ENCODE measurements at regions not wholly inside any gene's neighbourhood (a gene's known extent, or its start where the extent isn't known, plus 50 kb on each side); places are given as distances from the start of the nearest gene placed in this dataset.

DNA sequence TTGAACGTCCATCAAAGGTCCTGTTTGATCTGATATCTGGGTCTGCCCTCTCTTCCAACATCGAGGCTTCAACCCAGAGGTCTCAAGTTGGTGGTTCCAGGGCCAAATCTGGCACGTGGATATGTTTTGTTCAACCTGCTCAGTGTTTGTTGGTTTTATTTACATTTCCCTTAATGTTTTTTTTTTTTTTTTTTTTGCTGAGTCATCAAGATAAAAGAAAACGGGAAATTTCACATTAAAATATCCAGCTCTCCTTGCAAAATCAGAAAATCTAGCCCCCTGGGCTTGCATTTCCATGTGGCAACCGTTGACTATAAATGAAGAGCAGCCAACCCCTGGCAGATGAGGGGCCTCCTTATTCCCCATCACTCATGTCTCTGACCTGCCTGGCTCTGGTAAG lies 765.6 kb upstream of the TBX3 start:
- H3K4me3 ChIP-seq (ENCODE audit: low read depth in 1 of 3, low read length in 3 of 3): no peak overlapping the region
- no peaks in the 10 kb centered on the region for H3K9me3 ChIP-seq (ENCODE audit: control insufficient read depth in 4 of 4, low read length in 3 of 4)
- TF ChIP-seq, protein P1, sequence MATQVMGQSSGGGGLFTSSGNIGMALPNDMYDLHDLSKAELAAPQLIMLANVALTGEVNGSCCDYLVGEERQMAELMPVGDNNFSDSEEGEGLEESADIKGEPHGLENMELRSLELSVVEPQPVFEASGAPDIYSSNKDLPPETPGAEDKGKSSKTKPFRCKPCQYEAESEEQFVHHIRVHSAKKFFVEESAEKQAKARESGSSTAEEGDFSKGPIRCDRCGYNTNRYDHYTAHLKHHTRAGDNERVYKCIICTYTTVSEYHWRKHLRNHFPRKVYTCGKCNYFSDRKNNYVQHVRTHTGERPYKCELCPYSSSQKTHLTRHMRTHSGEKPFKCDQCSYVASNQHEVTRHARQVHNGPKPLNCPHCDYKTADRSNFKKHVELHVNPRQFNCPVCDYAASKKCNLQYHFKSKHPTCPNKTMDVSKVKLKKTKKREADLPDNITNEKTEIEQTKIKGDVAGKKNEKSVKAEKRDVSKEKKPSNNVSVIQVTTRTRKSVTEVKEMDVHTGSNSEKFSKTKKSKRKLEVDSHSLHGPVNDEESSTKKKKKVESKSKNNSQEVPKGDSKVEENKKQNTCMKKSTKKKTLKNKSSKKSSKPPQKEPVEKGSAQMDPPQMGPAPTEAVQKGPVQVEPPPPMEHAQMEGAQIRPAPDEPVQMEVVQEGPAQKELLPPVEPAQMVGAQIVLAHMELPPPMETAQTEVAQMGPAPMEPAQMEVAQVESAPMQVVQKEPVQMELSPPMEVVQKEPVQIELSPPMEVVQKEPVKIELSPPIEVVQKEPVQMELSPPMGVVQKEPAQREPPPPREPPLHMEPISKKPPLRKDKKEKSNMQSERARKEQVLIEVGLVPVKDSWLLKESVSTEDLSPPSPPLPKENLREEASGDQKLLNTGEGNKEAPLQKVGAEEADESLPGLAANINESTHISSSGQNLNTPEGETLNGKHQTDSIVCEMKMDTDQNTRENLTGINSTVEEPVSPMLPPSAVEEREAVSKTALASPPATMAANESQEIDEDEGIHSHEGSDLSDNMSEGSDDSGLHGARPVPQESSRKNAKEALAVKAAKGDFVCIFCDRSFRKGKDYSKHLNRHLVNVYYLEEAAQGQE (IDR thresholded peaks at IDR 0.05): no peak
- TF ChIP-seq NR2F2 (IDR thresholded peaks at IDR 0.05) (no peak), HNF4A (conservative IDR thresholded peaks at IDR 0.05) (no peak), EGR1 (IDR thresholded peaks at IDR 0.05; ENCODE audit: low read depth in 2 of 2) (no peak), JUND (IDR thresholded peaks at IDR 0.05) (no peak), HNF4G (IDR thresholded peaks at IDR 0.05) (no peak), FOXA2 (IDR thresholded peaks at IDR 0.05) (no peak), YY1 (IDR thresholded peaks at IDR 0.05) (no peak), TAF1 (conservative IDR thresholded peaks at IDR 0.05) (no peak), RAD21 (IDR thresholded peaks at IDR 0.05) (no peak)
- TF ChIP-seq, protein P2, sequence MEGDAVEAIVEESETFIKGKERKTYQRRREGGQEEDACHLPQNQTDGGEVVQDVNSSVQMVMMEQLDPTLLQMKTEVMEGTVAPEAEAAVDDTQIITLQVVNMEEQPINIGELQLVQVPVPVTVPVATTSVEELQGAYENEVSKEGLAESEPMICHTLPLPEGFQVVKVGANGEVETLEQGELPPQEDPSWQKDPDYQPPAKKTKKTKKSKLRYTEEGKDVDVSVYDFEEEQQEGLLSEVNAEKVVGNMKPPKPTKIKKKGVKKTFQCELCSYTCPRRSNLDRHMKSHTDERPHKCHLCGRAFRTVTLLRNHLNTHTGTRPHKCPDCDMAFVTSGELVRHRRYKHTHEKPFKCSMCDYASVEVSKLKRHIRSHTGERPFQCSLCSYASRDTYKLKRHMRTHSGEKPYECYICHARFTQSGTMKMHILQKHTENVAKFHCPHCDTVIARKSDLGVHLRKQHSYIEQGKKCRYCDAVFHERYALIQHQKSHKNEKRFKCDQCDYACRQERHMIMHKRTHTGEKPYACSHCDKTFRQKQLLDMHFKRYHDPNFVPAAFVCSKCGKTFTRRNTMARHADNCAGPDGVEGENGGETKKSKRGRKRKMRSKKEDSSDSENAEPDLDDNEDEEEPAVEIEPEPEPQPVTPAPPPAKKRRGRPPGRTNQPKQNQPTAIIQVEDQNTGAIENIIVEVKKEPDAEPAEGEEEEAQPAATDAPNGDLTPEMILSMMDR (IDR thresholded peaks at IDR 0.05; ENCODE audit: low read depth, low read length, missing input control): no peak
- TF ChIP-seq, protein P3, sequence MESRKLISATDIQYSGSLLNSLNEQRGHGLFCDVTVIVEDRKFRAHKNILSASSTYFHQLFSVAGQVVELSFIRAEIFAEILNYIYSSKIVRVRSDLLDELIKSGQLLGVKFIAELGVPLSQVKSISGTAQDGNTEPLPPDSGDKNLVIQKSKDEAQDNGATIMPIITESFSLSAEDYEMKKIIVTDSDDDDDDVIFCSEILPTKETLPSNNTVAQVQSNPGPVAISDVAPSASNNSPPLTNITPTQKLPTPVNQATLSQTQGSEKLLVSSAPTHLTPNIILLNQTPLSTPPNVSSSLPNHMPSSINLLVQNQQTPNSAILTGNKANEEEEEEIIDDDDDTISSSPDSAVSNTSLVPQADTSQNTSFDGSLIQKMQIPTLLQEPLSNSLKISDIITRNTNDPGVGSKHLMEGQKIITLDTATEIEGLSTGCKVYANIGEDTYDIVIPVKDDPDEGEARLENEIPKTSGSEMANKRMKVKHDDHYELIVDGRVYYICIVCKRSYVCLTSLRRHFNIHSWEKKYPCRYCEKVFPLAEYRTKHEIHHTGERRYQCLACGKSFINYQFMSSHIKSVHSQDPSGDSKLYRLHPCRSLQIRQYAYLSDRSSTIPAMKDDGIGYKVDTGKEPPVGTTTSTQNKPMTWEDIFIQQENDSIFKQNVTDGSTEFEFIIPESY (IDR thresholded peaks at IDR 0.05): no peak
- 88% methylated on average over 5 of the region's 5 CpGs for WGBS
- no peak overlapping the region for H3K27ac ChIP-seq (ENCODE audit: low read depth in 1 of 2, low read length in 2 of 2)
- no peaks in the 10 kb centered on the region for H3K36me3 ChIP-seq (ENCODE audit: control insufficient read depth in 4 of 4, insufficient read depth in 3 of 4, low read depth in 1 of 4, low read length in 3 of 4)
- H3K27me3 ChIP-seq (ENCODE audit: control insufficient read depth in 4 of 4, insufficient read depth in 4 of 4, low read length in 3 of 4): no peaks in the 10 kb centered on the region
- peaks cover 1 to 8% (median 5%) of the 10 kb centered on the region in 4 donors for H3K4me1 ChIP-seq (ENCODE audit: control insufficient read depth in 4 of 4, insufficient read depth in 4 of 4, low read length in 3 of 4)
- H3K9ac ChIP-seq (ENCODE audit: low read depth in 1 of 2, low read length in 2 of 2): no peak overlapping the region
- no peak for DNase-seq (ENCODE audit: low spot score)

DNA sequence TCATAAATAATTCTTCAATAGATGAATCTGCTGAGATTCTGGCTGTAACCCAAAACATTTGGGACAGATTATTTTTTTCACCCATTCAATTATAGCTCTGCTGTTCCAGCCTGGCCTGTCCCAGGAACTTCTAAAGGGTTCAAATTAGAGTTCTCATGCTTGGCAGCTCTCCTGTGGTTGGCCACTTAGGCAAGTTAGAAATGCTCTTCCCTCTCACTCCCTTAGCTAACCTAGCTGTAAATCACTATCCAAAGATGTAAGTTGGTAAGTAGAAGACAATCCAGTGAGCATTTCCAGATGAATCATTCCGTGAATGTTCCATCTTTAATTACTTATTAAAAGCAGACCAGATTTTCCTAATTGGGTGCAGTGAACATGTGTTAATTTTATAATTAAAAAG lies 760.4 kb upstream of the TBX3 start:
- no peak for DNase-seq (ENCODE audit: low spot score)
- Histone ChIP-seq H3K27me3 (ENCODE audit: control insufficient read depth in 4 of 4, insufficient read depth in 4 of 4, low read length in 3 of 4) (no peaks in the 10 kb centered on the region), H3K27ac (ENCODE audit: low read depth in 1 of 2, low read length in 2 of 2) (no peak overlapping the region), H3K36me3 (ENCODE audit: control insufficient read depth in 4 of 4, insufficient read depth in 3 of 4, low read depth in 1 of 4, low read length in 3 of 4) (no peaks in the 10 kb centered on the region), H3K9me3 (ENCODE audit: control insufficient read depth in 4 of 4, low read length in 3 of 4) (no peaks in the 10 kb centered on the region), H3K4me1 (ENCODE audit: control insufficient read depth in 4 of 4, insufficient read depth in 4 of 4, low read length in 3 of 4) (no peaks in the 10 kb centered on the region), H3K9ac (ENCODE audit: low read depth in 1 of 2, low read length in 2 of 2) (no peak overlapping the region), H3K4me3 (ENCODE audit: low read depth in 1 of 3, low read length in 3 of 3) (no peak overlapping the region)
- WGBS: 93% methylated on average over 1 of the region's 1 CpG
- TF ChIP-seq, protein P3 (IDR thresholded peaks at IDR 0.05): no peak
- TF ChIP-seq YY1 (IDR thresholded peaks at IDR 0.05) (no peak), HNF4A (conservative IDR thresholded peaks at IDR 0.05) (no peak), FOXA1 (IDR thresholded peaks at IDR 0.05) (no peak), EGR1 (IDR thresholded peaks at IDR 0.05; ENCODE audit: low read depth in 2 of 2) (no peak), SP1 (IDR thresholded peaks at IDR 0.05) (no peak), JUND (IDR thresholded peaks at IDR 0.05) (no peak), RAD21 (IDR thresholded peaks at IDR 0.05) (no peak)
- TF ChIP-seq, protein P4, sequence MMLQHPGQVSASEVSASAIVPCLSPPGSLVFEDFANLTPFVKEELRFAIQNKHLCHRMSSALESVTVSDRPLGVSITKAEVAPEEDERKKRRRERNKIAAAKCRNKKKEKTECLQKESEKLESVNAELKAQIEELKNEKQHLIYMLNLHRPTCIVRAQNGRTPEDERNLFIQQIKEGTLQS (IDR thresholded peaks at IDR 0.05): no peak
- TF ChIP-seq, protein P5, sequence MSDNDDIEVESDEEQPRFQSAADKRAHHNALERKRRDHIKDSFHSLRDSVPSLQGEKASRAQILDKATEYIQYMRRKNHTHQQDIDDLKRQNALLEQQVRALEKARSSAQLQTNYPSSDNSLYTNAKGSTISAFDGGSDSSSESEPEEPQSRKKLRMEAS (IDR thresholded peaks at IDR 0.05): no peak
- TF ChIP-seq, protein P2 (IDR thresholded peaks at IDR 0.05; ENCODE audit: low read depth, low read length, missing input control): no peak
- TF ChIP-seq, protein P1 (IDR thresholded peaks at IDR 0.05): no peak

Data from liver (tissue), 8 donors.